Esophagus muscularis mucosa (tissue), 4 donors: ENCODE measurements at regions not wholly inside any gene's neighbourhood (a gene's known extent, or its start where the extent isn't known, plus 50 kb on each side); places are given as distances from the start of the nearest gene placed in this dataset.

Source experiments
- DNase-seq: peaks from one replicate; pipeline ENCODE4 v3.0.0-alpha.2; 2017; ENCODE audit errors: extremely low spot score
- H3K27ac ChIP-seq, 4 donors: fragments of 200-600 bp; sonication (generic); replicated peaks in 1 of 4; 1 replicate in 3 of 4; 2 replicates in 1 of 4; pipeline ENCODE4 v1.5.1; 2016 to 2019; ENCODE audit warnings: mild to moderate bottlenecking in 1 of 4
- H3K27me3 ChIP-seq, 4 donors: fragments of 200-600 bp; sonication (generic); one replicate each; pipeline versions ENCODE4 v1.5.1 to v1.6.0; 2016 to 2019
- H3K36me3 ChIP-seq, 4 donors: fragments of 200-600 bp; sonication (generic); one replicate each; pipeline ENCODE4 v1.5.1; 2016 to 2019
- H3K4me1 ChIP-seq, 4 donors: fragments of 200-600 bp; sonication (generic); one replicate each; pipeline ENCODE4 v1.5.1; 2016 to 2019
- H3K4me3 ChIP-seq, 4 donors: fragments of 200-600 bp; sonication (generic); 1 replicate in 2 of 4; 2 replicates in 2 of 4; pipeline ENCODE4 v1.5.1; 2016 to 2019; ENCODE audit warnings: mild to moderate bottlenecking in 4 of 4, moderate library complexity in 1 of 4
- H3K9me3 ChIP-seq, 4 donors: fragments of 200-600 bp; sonication (generic); 1 replicate in 3 of 4; 2 replicates in 1 of 4; pipeline ENCODE4 v1.5.1; 2016 to 2019
- CTCF ChIP-seq, 3 experiments: fragments of 200-600 bp in 2 of 3; fragments of 450-650 bp in 1 of 3; sonication (generic) in 2 of 3; IDR thresholded peaks; one replicate each; pipeline ENCODE4 v1.5.1; 2017 to 2019; ENCODE audit warnings: antibody characterized with exemption in 3 of 3, mild to moderate bottlenecking in 2 of 3, moderate library complexity in 1 of 3
- EP300 ChIP-seq: sonication (generic); formaldehyde crosslinking; IDR thresholded peaks from one replicate; pipeline ENCODE4 v1.6.1; 2017; ENCODE audit warnings: antibody characterized with exemption
- POLR2A ChIP-seq: fragments of 450-650 bp; IDR thresholded peaks from one replicate; pipeline ENCODE4 v1.6.1; 2017; ENCODE audit warnings: antibody characterized with exemption, moderate library complexity, mild to moderate bottlenecking, low read depth
- POLR2AphosphoS5 ChIP-seq, 2 donors: sonication (generic); formaldehyde crosslinking; IDR thresholded peaks; one replicate each; pipeline ENCODE4 v1.6.1; 2017; ENCODE audit warnings: antibody characterized with exemption in 2 of 2
- WGBS: methylation state at CpG from one replicate; pipeline ENCODE4 v1.1.5; 2018; 5-methylcytosine and 5-hydroxymethylcytosine counted together
- intact Hi-C: fragments of 100-400 bp; cut with DNase I; formaldehyde crosslinking; loops from one replicate; pipeline ENCODE4 v1.15.1; 2023

GRCh38 chr22:47633111-47633510, 870.7 kb downstream of the TBC1D22A start:
- DNase-seq: peak; percentile 80
- intact Hi-C loops: no loop called here
- Histone ChIP-seq H3K4me1 (no peaks in the 10 kb centered on the region), H3K27ac (no peak overlapping the region), H3K9me3 (peaks cover 0 to 12% (median 6%) of the 10 kb centered on the region in 4 donors), H3K27me3 (peaks cover 0 to 41% (median 0%) of the 10 kb centered on the region in 4 donors), H3K36me3 (no peaks in the 10 kb centered on the region), H3K4me3 (no peak overlapping the region)
- TF ChIP-seq EP300: no peak
- no peak for TF ChIP-seq CTCF (IDR thresholded peaks at IDR 0.05)
- TF ChIP-seq POLR2A: no peak
- no peak for TF ChIP-seq POLR2AphosphoS5 (IDR thresholded peaks at IDR 0.05)
- whole genome bisulfite sequencing: 87% methylated on average over 6 of the region's 6 CpGs

DNA sequence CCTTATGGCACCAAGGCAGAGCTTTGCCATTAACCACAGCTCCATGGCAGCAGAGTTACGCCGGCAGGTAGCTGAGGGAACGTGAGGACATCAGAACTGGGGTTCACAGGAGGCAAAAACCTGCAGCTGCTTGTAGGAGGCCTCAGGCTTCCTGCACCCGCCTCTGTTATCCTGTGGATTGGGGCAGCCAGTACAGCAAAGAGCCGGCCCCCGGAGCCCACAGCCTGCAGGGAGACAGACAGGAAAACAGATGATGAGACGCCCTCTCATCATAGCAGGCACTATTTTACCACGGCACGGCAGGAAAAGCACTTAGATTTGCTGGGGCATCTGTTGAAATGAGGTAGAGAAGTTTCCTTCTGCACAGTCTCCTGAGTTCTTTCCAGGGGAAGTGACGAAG, 870.3 kb downstream of the TBC1D22A start:
- DNase-seq: peak; percentile 60
- peaks cover 0 to 8% (median 5%) of the 10 kb centered on the region in 4 donors for H3K9me3 ChIP-seq
- no peaks in the 10 kb centered on the region for H3K36me3 ChIP-seq
- H3K4me1 ChIP-seq: peaks cover 0 to 2% (median under 1%) of the 10 kb centered on the region in 4 donors
- 59% methylated on average over 6 of the region's 10 CpGs for WGBS
- intact Hi-C loops: no loop called here
- no peak overlapping the region for H3K27ac ChIP-seq
- TF ChIP-seq POLR2AphosphoS5 (IDR thresholded peaks at IDR 0.05): no peak
- TF ChIP-seq POLR2A: no peak
- no peak for TF ChIP-seq EP300
- no peak for TF ChIP-seq CTCF (IDR thresholded peaks at IDR 0.05)
- H3K27me3 ChIP-seq: peaks cover 0 to 41% (median 0%) of the 10 kb centered on the region in 4 donors
- no peak overlapping the region for H3K4me3 ChIP-seq

GRCh38 chr22:47631571-47632102, 869.2 kb downstream of the TBC1D22A start:
- 89% methylated on average over 22 of the region's 31 CpGs for WGBS
- no peak overlapping the region for H3K27ac ChIP-seq
- intact Hi-C loops: no loop called here
- peaks cover 0 to 9% (median 8%) of the 10 kb centered on the region in 4 donors for H3K4me1 ChIP-seq
- H3K27me3 ChIP-seq: peaks cover 0 to 31% (median 0%) of the 10 kb centered on the region in 4 donors
- no peaks in the 10 kb centered on the region for H3K9me3 ChIP-seq
- TF ChIP-seq EP300: no peak
- TF ChIP-seq POLR2AphosphoS5 (IDR thresholded peaks at IDR 0.05): no peak
- no peak for TF ChIP-seq CTCF (IDR thresholded peaks at IDR 0.05)
- no peak for TF ChIP-seq POLR2A
- H3K36me3 ChIP-seq: no peaks in the 10 kb centered on the region
- peak; percentile 72 for DNase-seq
- no peak overlapping the region for H3K4me3 ChIP-seq

- Histone ChIP-seq H3K9me3 (no peaks in the 10 kb centered on the region), H3K4me3 (no peak overlapping the region), H3K27me3 (peaks cover 0 to 30% (median 0%) of the 10 kb centered on the region in 4 donors), H3K4me1 (peaks cover 0 to 9% (median 8%) of the 10 kb centered on the region in 4 donors), H3K36me3 (no peaks in the 10 kb centered on the region), H3K27ac (no peak overlapping the region)
- WGBS: 77% methylated on average over 21 of the region's 22 CpGs
- DNase-seq: peak; percentile 31
- intact Hi-C loops: no loop called here
- TF ChIP-seq POLR2AphosphoS5 (IDR thresholded peaks at IDR 0.05) (no peak), CTCF (IDR thresholded peaks at IDR 0.05) (no peak), EP300 (no peak), POLR2A (no peak)
These were observed 868.5 kb downstream of the TBC1D22A start for GRCh38 chr22:47630741-47631534.
